C4-2B (cell line): ENCODE measurements at regions not wholly inside any gene's neighbourhood (a gene's known extent, or its start where the extent isn't known, plus 50 kb on each side); places are given as distances from the start of the nearest gene placed in this dataset.

ENCODE experiments used
- CTCF ChIP-seq: fragments of 450-650 bp; conservative IDR thresholded peaks from 2 replicates; pipeline ENCODE4 v1.5.1; 2017; ENCODE audit warnings: mild to moderate bottlenecking
- ZFX ChIP-seq: fragments of 450-650 bp; IDR thresholded peaks from 2 replicates; pipeline ENCODE4 v1.6.1; 2017

- TF ChIP-seq CTCF (no peak), ZFX (no peak)
These were observed 1488.1 kb downstream of the OTOL1 start for GRCh38 chr3:162984746-162985145.
